OCI-LY1 (cell line): ENCODE measurements at regions not wholly inside any gene's neighbourhood (a gene's known extent, or its start where the extent isn't known, plus 50 kb on each side); places are given as distances from the start of the nearest gene placed in this dataset.

Experiments
- CTCF ChIP-seq: fragments of 200-600 bp; sonication (generic), shearing (Covaris generic); IDR thresholded peaks from 2 replicates; pipeline ENCODE4 v1.5.1; 2017; ENCODE audit warnings: mild to moderate bottlenecking, antibody characterized with exemption, low read length, moderate library complexity, mixed read lengths
- EZH2 ChIP-seq: fragments of 200-600 bp; sonication (generic), shearing (Covaris generic); IDR thresholded peaks from 2 replicates; pipeline ENCODE4 v1.8.0; 2017; ENCODE audit warnings: borderline replicate concordance, mixed run types, mild to moderate bottlenecking, antibody characterized with exemption, low read length, moderate library complexity, mixed read lengths

GRCh38 chr19:28314756-28315155 lies 898.2 kb downstream of the UQCRFS1 start:
- TF ChIP-seq CTCF (no peak), EZH2 (no peak)
